ENCODE measurements at regions not wholly inside any gene's neighbourhood (a gene's known extent, or its start where the extent isn't known, plus 50 kb on each side); places are given as distances from the start of the nearest gene placed in this dataset.

DNA sequence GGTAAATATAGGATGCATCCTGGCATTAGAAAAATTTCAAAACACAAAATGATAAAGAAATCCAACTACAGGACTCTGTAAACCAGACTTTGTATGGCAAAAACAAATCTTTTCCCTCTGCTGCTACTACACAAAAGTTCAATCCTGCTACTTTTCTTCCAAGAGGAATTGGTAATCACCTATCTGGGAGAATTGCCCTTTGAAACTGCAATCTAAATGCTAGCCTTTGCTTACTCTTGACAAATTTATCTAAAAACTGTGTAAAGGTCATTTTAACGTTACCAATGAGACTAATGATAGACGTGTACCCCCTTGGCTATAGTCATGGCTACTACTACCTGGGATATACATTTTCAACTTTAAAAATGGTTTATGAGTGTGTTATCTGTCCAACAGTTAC lies 837.9 kb upstream of the CXADR start:
- TF ChIP-seq, protein P1, sequence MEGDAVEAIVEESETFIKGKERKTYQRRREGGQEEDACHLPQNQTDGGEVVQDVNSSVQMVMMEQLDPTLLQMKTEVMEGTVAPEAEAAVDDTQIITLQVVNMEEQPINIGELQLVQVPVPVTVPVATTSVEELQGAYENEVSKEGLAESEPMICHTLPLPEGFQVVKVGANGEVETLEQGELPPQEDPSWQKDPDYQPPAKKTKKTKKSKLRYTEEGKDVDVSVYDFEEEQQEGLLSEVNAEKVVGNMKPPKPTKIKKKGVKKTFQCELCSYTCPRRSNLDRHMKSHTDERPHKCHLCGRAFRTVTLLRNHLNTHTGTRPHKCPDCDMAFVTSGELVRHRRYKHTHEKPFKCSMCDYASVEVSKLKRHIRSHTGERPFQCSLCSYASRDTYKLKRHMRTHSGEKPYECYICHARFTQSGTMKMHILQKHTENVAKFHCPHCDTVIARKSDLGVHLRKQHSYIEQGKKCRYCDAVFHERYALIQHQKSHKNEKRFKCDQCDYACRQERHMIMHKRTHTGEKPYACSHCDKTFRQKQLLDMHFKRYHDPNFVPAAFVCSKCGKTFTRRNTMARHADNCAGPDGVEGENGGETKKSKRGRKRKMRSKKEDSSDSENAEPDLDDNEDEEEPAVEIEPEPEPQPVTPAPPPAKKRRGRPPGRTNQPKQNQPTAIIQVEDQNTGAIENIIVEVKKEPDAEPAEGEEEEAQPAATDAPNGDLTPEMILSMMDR (IDR thresholded peaks at IDR 0.05; ENCODE audit: low read depth, low read length) = no peak
- in situ Hi-C loops (cut with HindIII; ENCODE audit: low sequenced_read_pairs) = no loop called here
- no peak for DNase-seq (ENCODE audit: low read depth, low spot score)
- no peak overlapping the region for H3K4me3 ChIP-seq (ENCODE audit: low read depth, low read length)

DNA sequence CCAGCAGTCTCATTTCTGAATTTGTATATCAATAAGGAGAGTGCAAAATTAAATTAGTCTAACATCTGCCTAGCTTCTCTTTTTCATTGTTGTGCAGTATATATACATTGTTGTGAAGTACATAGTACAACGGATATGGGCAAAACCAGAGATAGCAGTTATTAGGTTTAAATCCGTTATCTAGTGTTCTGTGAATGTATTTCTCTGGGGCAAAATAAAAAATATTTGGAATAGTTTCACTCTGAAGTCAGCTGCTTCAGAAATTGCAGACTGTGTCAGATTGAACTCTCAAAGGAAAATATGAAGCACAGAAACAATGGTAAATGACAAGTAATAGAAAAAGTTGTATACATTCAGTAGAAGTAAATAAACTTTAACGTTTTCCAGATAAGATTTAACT lies 836.5 kb upstream of the CXADR start:
- in situ Hi-C loops (cut with HindIII; ENCODE audit: low sequenced_read_pairs) = no loop called here
- no peak for DNase-seq (ENCODE audit: low read depth, low spot score)
- TF ChIP-seq, protein P1 (IDR thresholded peaks at IDR 0.05; ENCODE audit: low read depth, low read length) = no peak
- H3K4me3 ChIP-seq (ENCODE audit: low read depth, low read length) = no peak overlapping the region

DNA sequence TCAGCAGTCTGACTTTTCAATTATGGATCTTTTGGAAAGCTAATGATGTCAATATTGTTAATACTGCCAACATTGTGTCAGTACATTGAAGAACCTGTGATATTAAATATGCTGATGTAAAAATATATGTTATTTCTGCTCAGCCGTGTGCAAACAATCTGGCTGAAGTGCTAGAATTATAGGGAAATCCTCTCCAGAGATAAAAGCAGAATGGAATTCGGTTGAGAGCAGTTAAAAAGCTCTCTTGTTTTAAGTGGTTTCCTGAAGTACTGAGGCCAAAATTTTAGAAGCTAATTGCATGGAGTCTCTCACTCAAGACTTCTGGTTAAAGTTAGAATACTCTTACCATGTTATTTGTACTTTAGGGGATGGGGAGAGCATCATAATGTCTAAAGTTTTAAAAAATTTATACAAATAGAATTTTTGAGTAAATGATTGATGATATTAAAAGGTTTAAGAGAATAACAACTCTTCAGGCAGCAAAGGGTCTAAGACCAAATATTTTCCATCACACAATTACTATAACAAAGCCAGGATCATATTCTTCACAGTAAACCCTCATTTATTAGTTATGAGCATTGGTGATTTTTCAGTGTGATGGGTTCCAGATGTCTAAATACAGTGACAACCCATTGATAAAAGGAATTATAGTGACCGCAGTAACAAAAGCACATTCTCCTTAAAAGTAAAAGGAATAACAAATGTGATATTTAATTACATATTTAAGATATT lies 834.2 kb upstream of the CXADR start:
- TF ChIP-seq, protein P1 (IDR thresholded peaks at IDR 0.05; ENCODE audit: low read depth, low read length) = no peak
- in situ Hi-C loops (cut with HindIII; ENCODE audit: low sequenced_read_pairs) = no loop called here
- no peak for DNase-seq (ENCODE audit: low read depth, low spot score)
- no peak overlapping the region for H3K4me3 ChIP-seq (ENCODE audit: low read depth, low read length)

DNA sequence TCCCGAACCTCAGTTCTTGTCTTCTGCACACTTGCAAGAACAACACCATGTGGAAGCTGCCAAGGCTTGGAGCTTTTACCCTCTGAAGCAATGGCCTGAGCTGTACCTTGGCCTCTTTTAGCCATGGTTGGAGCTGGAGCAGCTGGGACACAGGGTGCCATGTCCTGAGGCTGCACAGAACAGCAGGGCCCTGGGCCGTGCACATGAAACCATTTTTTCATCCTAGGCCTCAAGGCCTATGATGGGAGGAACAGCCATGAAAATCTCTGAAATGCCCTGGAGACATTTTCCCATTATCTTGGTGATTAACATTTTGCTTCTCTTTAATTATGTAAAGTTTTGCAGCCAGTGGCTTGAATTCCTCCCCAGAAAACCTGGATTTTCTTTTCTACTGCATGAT lies 817.8 kb upstream of the CXADR start:
- DNase-seq (ENCODE audit: low read depth, low spot score) = no peak
- in situ Hi-C loops (cut with HindIII; ENCODE audit: low sequenced_read_pairs) = no loop called here
- no peak overlapping the region for H3K4me3 ChIP-seq (ENCODE audit: low read depth, low read length)
- TF ChIP-seq, protein P1 (IDR thresholded peaks at IDR 0.05; ENCODE audit: low read depth, low read length) = no peak

DNA sequence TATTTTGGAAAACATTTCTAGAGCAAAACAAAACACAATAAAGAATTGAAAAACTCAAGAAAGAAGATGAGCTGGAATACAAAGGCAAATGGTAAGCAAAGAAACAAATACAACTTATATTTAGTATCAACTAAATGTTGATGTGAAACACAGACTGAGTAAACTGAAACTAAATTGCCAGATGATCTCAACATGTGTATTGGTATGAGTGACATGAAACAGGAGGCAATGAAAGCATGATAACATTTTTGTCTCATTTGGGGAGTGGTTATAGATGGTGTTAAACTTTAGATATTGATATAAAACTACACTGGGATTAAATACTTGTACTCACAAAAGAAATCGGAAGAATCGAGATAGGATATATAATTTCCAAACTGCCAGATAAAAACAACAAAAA lies 805.6 kb upstream of the CXADR start:
- TF ChIP-seq, protein P1 (IDR thresholded peaks at IDR 0.05; ENCODE audit: low read depth, low read length) = no peak
- H3K4me3 ChIP-seq (ENCODE audit: low read depth, low read length) = no peak overlapping the region
- no peak for DNase-seq (ENCODE audit: low read depth, low spot score)
- in situ Hi-C loops (cut with HindIII; ENCODE audit: low sequenced_read_pairs) = no loop called here

DNA sequence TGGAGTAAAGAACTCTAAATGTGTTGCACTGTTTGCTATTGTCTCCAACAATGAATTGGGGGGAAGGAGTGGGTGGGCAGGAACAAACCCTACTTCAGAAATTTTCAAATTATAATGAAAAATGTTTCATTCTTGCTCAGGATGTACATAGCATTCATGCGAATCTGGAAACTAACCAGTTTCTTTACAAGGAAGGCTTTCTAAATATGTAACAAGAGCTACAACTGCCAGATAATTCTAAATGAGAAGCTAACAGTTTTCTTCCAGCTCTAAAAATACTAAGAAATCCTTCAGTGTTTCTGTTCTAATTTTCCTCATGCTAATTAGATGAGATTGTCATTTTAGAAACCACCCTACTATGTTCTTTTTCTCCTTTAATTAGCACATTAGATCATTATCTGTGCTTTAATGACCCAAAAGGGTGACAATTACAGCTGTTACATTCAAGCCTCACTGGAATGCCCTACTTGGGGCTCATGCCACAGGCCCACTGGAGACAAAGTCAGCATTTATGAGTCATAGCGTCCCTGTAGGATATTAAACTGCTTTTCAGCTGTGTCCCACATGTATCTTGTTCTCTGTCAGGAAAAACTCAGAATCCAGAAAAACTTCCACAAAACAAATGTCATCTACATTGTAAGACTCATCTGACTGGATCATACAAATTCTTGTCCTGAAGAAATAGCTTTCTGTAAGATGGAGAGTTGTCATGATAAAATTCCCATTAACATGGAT lies 804.6 kb upstream of the CXADR start:
- DNase-seq (ENCODE audit: low read depth, low spot score) = peak; percentile 33
- in situ Hi-C loops (cut with HindIII; ENCODE audit: low sequenced_read_pairs) = no loop called here
- TF ChIP-seq, protein P1 (IDR thresholded peaks at IDR 0.05; ENCODE audit: low read depth, low read length) = no peak
- H3K4me3 ChIP-seq (ENCODE audit: low read depth, low read length) = no peak overlapping the region

All from astrocyte of the spinal cord (primary cell).